Spleen (tissue), 3 donors: ENCODE measurements at regions not wholly inside any gene's neighbourhood (a gene's known extent, or its start where the extent isn't known, plus 50 kb on each side); places are given as distances from the start of the nearest gene placed in this dataset.

Experiments
- POLR2A ChIP-seq, 3 donors: fragments of 450-650 bp; IDR thresholded peaks; one replicate each; pipeline ENCODE4 v1.5.1; 2017; ENCODE audit warnings: antibody characterized with exemption in 3 of 3, mild to moderate bottlenecking in 1 of 3
- POLR2AphosphoS5 ChIP-seq, 3 donors: sonication (generic); formaldehyde crosslinking; IDR thresholded peaks; one replicate each; pipeline ENCODE4 v1.5.1; 2017; ENCODE audit warnings: antibody characterized with exemption in 3 of 3

DNA sequence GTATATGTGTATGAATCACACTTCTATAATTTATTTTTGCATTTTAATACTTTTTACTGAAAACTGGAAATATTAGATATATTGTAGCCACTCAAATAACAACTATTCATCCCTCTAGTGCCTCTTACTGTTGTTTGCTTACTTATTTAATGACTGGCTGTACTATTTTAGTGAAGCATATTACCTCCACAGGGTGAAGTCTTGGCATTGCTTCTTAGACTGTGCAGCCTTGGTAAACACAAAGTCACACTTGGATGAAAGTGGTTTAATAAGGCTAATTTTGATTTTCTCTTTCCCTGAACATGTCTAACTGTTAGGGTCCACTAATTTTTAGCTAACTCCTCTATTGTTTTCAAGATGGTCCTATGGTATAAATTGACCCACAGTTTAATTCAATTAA, 1043.2 kb upstream of the ADGRB3 start:
- TF ChIP-seq POLR2A (IDR thresholded peaks at IDR 0.05), result no peak
- TF ChIP-seq POLR2AphosphoS5 (IDR thresholded peaks at IDR 0.05), result no peak
